Kidney (tissue), 13 donors: ENCODE measurements at regions not wholly inside any gene's neighbourhood (a gene's known extent, or its start where the extent isn't known, plus 50 kb on each side); places are given as distances from the start of the nearest gene placed in this dataset.

Experiments used
- DNase-seq, 5 donors: peaks; one replicate each; pipeline ENCODE4 v3.0.0-alpha.2; 2013 to 2020
- FAIRE-seq: peaks from 2 replicates; lab custom pipeline; 2012; peaks lifted over from hg19 to GRCh38; lab: Jason Lieb, UNC
- H3K27ac ChIP-seq, 2 donors: one replicate each; pipeline ENCODE4 v1.7.0; 2013; ENCODE audit warnings: low read depth in 2 of 2, low read length in 2 of 2, inconsistent platforms in 1 of 2
- H3K27me3 ChIP-seq: one replicate; pipeline ENCODE4 v1.7.1; 2013; ENCODE audit warnings: low read length, inconsistent platforms; ENCODE audit not compliant: control insufficient read depth, insufficient read depth
- H3K36me3 ChIP-seq, 3 donors: one replicate each; pipeline versions ENCODE4 v1.7.0 to v1.7.1; 2013; ENCODE audit warnings: low read length in 3 of 3, control low read depth in 1 of 3, inconsistent platforms in 1 of 3; ENCODE audit not compliant: insufficient read depth in 3 of 3, control insufficient read depth in 2 of 3
- H3K4me1 ChIP-seq, 3 donors: one replicate each; pipeline versions ENCODE4 v1.7.0 to v1.7.1; 2013; ENCODE audit warnings: low read length in 3 of 3, inconsistent platforms in 1 of 3, low read depth in 1 of 3; ENCODE audit not compliant: control insufficient read depth in 2 of 3, insufficient read depth in 2 of 3
- H3K4me3 ChIP-seq, 3 donors: one replicate each; pipeline versions ENCODE4 v1.7.0 to v1.8.1; 2013; ENCODE audit warnings: low read length in 3 of 3, control low read depth in 1 of 3, inconsistent platforms in 1 of 3
- H3K9ac ChIP-seq, 3 donors: one replicate each; pipeline versions ENCODE4 v1.7.0 to v1.7.1; 2013; ENCODE audit warnings: low read length in 3 of 3, control low read depth in 1 of 3, inconsistent platforms in 1 of 3
- H3K9me3 ChIP-seq, 3 donors: one replicate each; pipeline versions ENCODE4 v1.7.0 to v1.7.1; 2013; ENCODE audit warnings: low read length in 3 of 3, control low read depth in 1 of 3, inconsistent platforms in 1 of 3; ENCODE audit not compliant: control insufficient read depth in 2 of 3, insufficient read depth in 1 of 3
- CTCF ChIP-seq: IDR thresholded peaks from 3 replicates; pipeline ENCODE4 v1.5.1; 2012; ENCODE audit warnings: mild to moderate bottlenecking, moderate library complexity, borderline replicate concordance; ENCODE audit not compliant: insufficient read depth; ENCODE audit errors: extremely low read depth
- intact Hi-C: fragments of 100-400 bp; cut with DNase I; formaldehyde crosslinking; loops from one replicate; pipeline ENCODE4 v1.11.1; 2022
- donor health status: control.
- donor health status: control.
- donor health status: control.
- donor health status: control.
- donor health status: control.
- donor health status: DM: yes; HTN: yes; CAD: no.
- donor health status: Normal renal cell carcinoma (clear cell type).

- FAIRE-seq = no peak
- Histone ChIP-seq H3K4me3 (no peak overlapping the region), H3K9ac (no peak overlapping the region), H3K4me1 (peaks cover 3 to 14% (median 11%) of the 10 kb centered on the region in 3 donors), H3K36me3 (no peaks in the 10 kb centered on the region), H3K9me3 (no peaks in the 10 kb centered on the region), H3K27me3 (no peaks in the 10 kb centered on the region), H3K27ac (no peak overlapping the region)
- no peak for DNase-seq
- TF ChIP-seq CTCF = no peak
- intact Hi-C loops = no loop called here
Measured at GRCh38 chr9:107632661-107633060, 143.1 kb upstream of the KLF4 start.

- Histone ChIP-seq H3K36me3 (no peaks in the 10 kb centered on the region), H3K4me1 (peaks cover 3 to 13% (median 12%) of the 10 kb centered on the region in 3 donors), H3K4me3 (no peak overlapping the region), H3K27ac (no peak overlapping the region), H3K9ac (no peak overlapping the region), H3K27me3 (no peaks in the 10 kb centered on the region), H3K9me3 (no peaks in the 10 kb centered on the region)
- DNase-seq (no peak), FAIRE-seq (no peak)
- TF ChIP-seq CTCF = no peak
- intact Hi-C loops = no loop called here
Measured at GRCh38 chr9:107632216-107632615, 142.6 kb upstream of the KLF4 start.

- Histone ChIP-seq H3K9ac (no peak overlapping the region), H3K9me3 (no peaks in the 10 kb centered on the region), H3K4me1 (peaks cover 3 to 8% (median 8%) of the 10 kb centered on the region in 3 donors), H3K27me3 (no peaks in the 10 kb centered on the region), H3K4me3 (no peak overlapping the region), H3K36me3 (no peaks in the 10 kb centered on the region), H3K27ac (no peak overlapping the region)
- intact Hi-C loops = no loop called here
- DNase-seq (peak in 2 of 5 donors; percentile 45 to 89), FAIRE-seq (no peak)
- TF ChIP-seq CTCF = no peak
Measured at GRCh38 chr9:107631788-107632187, 142.2 kb upstream of the KLF4 start.

DNA sequence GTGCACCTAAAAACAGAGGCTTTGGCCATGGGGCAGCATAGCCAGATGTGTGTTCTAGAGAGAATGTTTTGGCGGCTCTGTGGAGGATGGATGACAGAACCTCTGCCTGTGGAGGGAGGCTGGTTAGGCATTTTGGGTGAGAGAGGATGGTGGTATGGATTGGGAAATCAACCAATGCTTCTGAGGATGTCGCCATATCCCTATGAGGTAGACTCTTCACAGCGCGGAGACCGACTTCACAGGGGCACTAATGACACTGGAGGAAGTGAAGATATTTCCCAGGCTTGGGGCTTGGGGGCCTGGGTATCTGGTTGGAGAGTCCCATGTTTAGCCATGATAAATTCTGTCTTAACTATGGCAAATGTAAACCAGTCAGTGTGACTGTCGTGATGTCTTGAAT, 140.6 kb upstream of the KLF4 start:
- Histone ChIP-seq H3K4me1 (peaks cover 3 to 8% (median 8%) of the 10 kb centered on the region in 3 donors), H3K9me3 (no peaks in the 10 kb centered on the region), H3K9ac (no peak overlapping the region), H3K27me3 (no peaks in the 10 kb centered on the region), H3K36me3 (no peaks in the 10 kb centered on the region), H3K4me3 (no peak overlapping the region), H3K27ac (no peak overlapping the region)
- DNase-seq = no peak
- no peak for FAIRE-seq
- TF ChIP-seq CTCF = no peak
- intact Hi-C loops = no loop called here
